Left colon (tissue), 2 donors: ENCODE measurements at regions not wholly inside any gene's neighbourhood (a gene's known extent, or its start where the extent isn't known, plus 50 kb on each side); places are given as distances from the start of the nearest gene placed in this dataset.

ENCODE experiments used
- ATAC-seq: fragments of 200-7000 bp; cut with Tn5 transposase; one replicate; pipeline ENCODE4 v1.9.1; 2020; ENCODE audit warnings: mild to moderate bottlenecking, moderate library complexity
- DNase-seq, 2 donors: peaks; one replicate each; pipeline ENCODE4 v3.0.0-alpha.2; 2020
- intact Hi-C, 2 donors: fragments of 100-400 bp; cut with DNase I in 1 of 2; cut with micrococcal nuclease in 1 of 2; formaldehyde crosslinking; loops; one replicate each; pipeline versions ENCODE4 v1.11.2 to v1.14.0; 2022; cut with DNase I, micrococcal nuclease
- donor health status: DM: no; HTN: no; CAD: no.
- donor health status: DM: yes; HTN: yes; CAD: no.

GRCh38 chr4:156568041-156568440, 403.6 kb downstream of the PDGFC start:
- DNase-seq = no peak
- ATAC-seq = no peak
- intact Hi-C loops = no loop called here

GRCh38 chr4:156560701-156561100, 410.9 kb downstream of the PDGFC start:
- no peak for ATAC-seq
- no peak for DNase-seq
- intact Hi-C loops = no loop called here

GRCh38 chr4:156559346-156559745, 412.3 kb downstream of the PDGFC start:
- no peak for ATAC-seq
- intact Hi-C loops = no loop called here
- no peak for DNase-seq

GRCh38 chr4:156558373-156559025, 413.1 kb downstream of the PDGFC start:
- DNase-seq = no peak
- intact Hi-C loops = no loop called here
- ATAC-seq = no peak

- intact Hi-C loops = no loop called here
- ATAC-seq (no peak), DNase-seq (no peak)
These were observed 413.7 kb downstream of the PDGFC start for GRCh38 chr4:156557920-156558319.

GRCh38 chr4:156556336-156556735, 415.3 kb downstream of the PDGFC start:
- intact Hi-C loops = no loop called here
- ATAC-seq (no peak), DNase-seq (no peak)

- intact Hi-C loops = no loop called here
- ATAC-seq (no peak), DNase-seq (no peak)
These were observed 417.9 kb downstream of the PDGFC start for GRCh38 chr4:156553659-156554058.

- ATAC-seq = no peak
- intact Hi-C loops = no loop called here
- DNase-seq = no peak
These were observed 423.7 kb downstream of the PDGFC start for GRCh38 chr4:156547891-156548290.

- intact Hi-C loops = no loop called here
- DNase-seq = no peak
These were observed 424.2 kb downstream of the PDGFC start for GRCh38 chr4:156547439-156547838.

GRCh38 chr4:156545003-156545785, 426.4 kb downstream of the PDGFC start:
- ATAC-seq (no peak), DNase-seq (no peak)
- intact Hi-C loops = no loop called here

More at GRCh38 chr4:156547439-156547838, 424.2 kb downstream of the PDGFC start:
- no peak for ATAC-seq

GRCh38 chr4:156539376-156539775, 432.2 kb downstream of the PDGFC start:
- intact Hi-C loops = no loop called here
- ATAC-seq = no peak
- no peak for DNase-seq

GRCh38 chr4:156538651-156539257, 432.8 kb downstream of the PDGFC start:
- DNase-seq (no peak), ATAC-seq (no peak)
- intact Hi-C loops = no loop called here

GRCh38 chr4:156538210-156538609, 433.4 kb downstream of the PDGFC start:
- intact Hi-C loops = no loop called here
- DNase-seq (no peak), ATAC-seq (no peak)

GRCh38 chr4:156537286-156537685, 434.3 kb downstream of the PDGFC start:
- DNase-seq = no peak
- no peak for ATAC-seq
- intact Hi-C loops = no loop called here

GRCh38 chr4:156536661-156537060, 434.9 kb downstream of the PDGFC start:
- ATAC-seq (no peak), DNase-seq (no peak)
- intact Hi-C loops = no loop called here

GRCh38 chr4:156534205-156534604, 437.4 kb downstream of the PDGFC start:
- intact Hi-C loops = no loop called here
- no peak for DNase-seq
- no peak for ATAC-seq

GRCh38 chr4:156528216-156528615, 443.4 kb downstream of the PDGFC start:
- ATAC-seq = no peak
- intact Hi-C loops = no loop called here
- no peak for DNase-seq

- no peak for ATAC-seq
- DNase-seq = no peak
- intact Hi-C loops = no loop called here
These were observed 444.2 kb downstream of the PDGFC start for GRCh38 chr4:156527237-156527993.

- DNase-seq (no peak), ATAC-seq (no peak)
- intact Hi-C loops = no loop called here
These were observed 447.6 kb downstream of the PDGFC start for GRCh38 chr4:156523991-156524390.

- no peak for ATAC-seq
- intact Hi-C loops = no loop called here
- no peak for DNase-seq
These were observed 448.1 kb downstream of the PDGFC start for GRCh38 chr4:156523492-156523891.
